ENCODE measurements at regions not wholly inside any gene's neighbourhood (a gene's known extent, or its start where the extent isn't known, plus 50 kb on each side); places are given as distances from the start of the nearest gene placed in this dataset.
A peak's percentile ranks its signal among the peaks of the same experiment; 100 is the strongest.

GRCh38 chr21:14762327-14762726 lies 216.2 kb upstream of the SAMSN1 start:
- no peak for TF ChIP-seq CTCF (IDR thresholded peaks at IDR 0.05; ENCODE audit: borderline replicate concordance, extremely low read depth, low read length, poor library complexity, severe bottlenecking)
- TF ChIP-seq EZH2 (IDR thresholded peaks at IDR 0.05; ENCODE audit: borderline replicate concordance, low read depth, low read length, severe bottlenecking) = no peak
- peak overlapping the region in 1 of 2 experiments; percentile 49; a peak in 1 of 4 replicates for H3K4me3 ChIP-seq (ENCODE audit: low read depth in 1 of 2, low read length in 2 of 2)

GRCh38 chr21:14759285-14759684 lies 213.2 kb upstream of the SAMSN1 start:
- no peak overlapping the region for H2AFZ ChIP-seq (ENCODE audit: low read depth, low read length)
- H3K79me2 ChIP-seq (ENCODE audit: insufficient read depth, low read length) = no peaks in the 10 kb centered on the region
- no peak overlapping the region for H3K27ac ChIP-seq (ENCODE audit: low read length)

More at GRCh38 chr21:14762327-14762726, 216.2 kb upstream of the SAMSN1 start:
- no peaks in the 10 kb centered on the region for H3K27me3 ChIP-seq (ENCODE audit: insufficient read depth, low read length, poor library complexity)
- peak overlapping the region; percentile 56 for H3K9ac ChIP-seq (ENCODE audit: low read depth, low read length)
- DNase-seq (no peak), ATAC-seq (ENCODE audit: insufficient read depth, low read depth) (no peak)
- H4K20me1 ChIP-seq (ENCODE audit: insufficient read depth, low read length) = no peaks in the 10 kb centered on the region
- peaks cover 31% of the 10 kb centered on the region for H3K4me1 ChIP-seq (ENCODE audit: insufficient read depth, low read length)
- no peaks in the 10 kb centered on the region for H3K79me2 ChIP-seq (ENCODE audit: insufficient read depth, low read length)
- peak overlapping the region; percentile 62 for H3K4me2 ChIP-seq (ENCODE audit: insufficient read depth, low read length)
- H3K36me3 ChIP-seq (ENCODE audit: insufficient read depth, low read length) = no peaks in the 10 kb centered on the region
- peak overlapping the region; percentile 83 for H2AFZ ChIP-seq (ENCODE audit: low read depth, low read length)
- peak overlapping the region; percentile 86 for H3K27ac ChIP-seq (ENCODE audit: low read length)
- no peaks in the 10 kb centered on the region for H3K9me3 ChIP-seq (ENCODE audit: insufficient read depth, low read length, severe bottlenecking)

DNA sequence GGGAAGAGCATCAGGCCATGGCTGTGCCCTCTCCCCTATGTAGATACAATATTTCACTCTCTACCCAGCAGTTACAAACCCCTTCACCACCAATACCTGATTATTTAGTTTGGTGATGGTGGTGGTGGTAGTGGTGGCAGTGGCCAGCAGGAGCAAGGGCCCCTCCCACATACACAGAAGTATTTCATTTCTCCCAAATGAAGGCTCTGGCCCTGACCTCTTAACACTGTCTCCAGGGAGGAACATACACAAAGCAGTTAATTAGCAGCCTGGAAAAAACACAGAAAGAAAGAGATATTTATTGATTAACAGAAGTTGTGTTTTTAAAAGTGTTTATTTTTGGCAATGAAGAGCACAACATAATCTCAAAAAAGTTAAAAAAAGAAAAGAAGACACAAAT lies 212.7 kb upstream of the SAMSN1 start:
- Histone ChIP-seq H3K9me3 (ENCODE audit: insufficient read depth, low read length, severe bottlenecking) (peaks cover 6% of the 10 kb centered on the region), H3K4me1 (ENCODE audit: insufficient read depth, low read length) (peaks cover 43% of the 10 kb centered on the region), H3K36me3 (ENCODE audit: insufficient read depth, low read length) (no peaks in the 10 kb centered on the region), H4K20me1 (ENCODE audit: insufficient read depth, low read length) (no peaks in the 10 kb centered on the region), H3K9ac (ENCODE audit: low read depth, low read length) (no peak overlapping the region), H3K79me2 (ENCODE audit: insufficient read depth, low read length) (no peaks in the 10 kb centered on the region), H3K27me3 (ENCODE audit: insufficient read depth, low read length, poor library complexity) (no peaks in the 10 kb centered on the region), H3K4me3 (ENCODE audit: low read depth in 1 of 2, low read length in 2 of 2) (no peak overlapping the region), H3K4me2 (ENCODE audit: insufficient read depth, low read length) (no peak overlapping the region), H3K27ac (ENCODE audit: low read length) (no peak overlapping the region), H2AFZ (ENCODE audit: low read depth, low read length) (no peak overlapping the region)
- no peak for DNase-seq
- no peak for ATAC-seq (ENCODE audit: insufficient read depth, low read depth)
- no peak for TF ChIP-seq EZH2 (IDR thresholded peaks at IDR 0.05; ENCODE audit: borderline replicate concordance, low read depth, low read length, severe bottlenecking)
- no peak for TF ChIP-seq CTCF (IDR thresholded peaks at IDR 0.05; ENCODE audit: borderline replicate concordance, extremely low read depth, low read length, poor library complexity, severe bottlenecking)

More at GRCh38 chr21:14759285-14759684, 213.2 kb upstream of the SAMSN1 start:
- no peak overlapping the region for H3K4me3 ChIP-seq (ENCODE audit: low read depth in 1 of 2, low read length in 2 of 2)
- peaks cover 42% of the 10 kb centered on the region for H3K4me1 ChIP-seq (ENCODE audit: insufficient read depth, low read length)
- no peak overlapping the region for H3K4me2 ChIP-seq (ENCODE audit: insufficient read depth, low read length)
- H4K20me1 ChIP-seq (ENCODE audit: insufficient read depth, low read length) = no peaks in the 10 kb centered on the region
- no peaks in the 10 kb centered on the region for H3K27me3 ChIP-seq (ENCODE audit: insufficient read depth, low read length, poor library complexity)
- H3K9me3 ChIP-seq (ENCODE audit: insufficient read depth, low read length, severe bottlenecking) = peaks cover 6% of the 10 kb centered on the region
- H3K36me3 ChIP-seq (ENCODE audit: insufficient read depth, low read length) = no peaks in the 10 kb centered on the region
- no peak for DNase-seq
- no peak for TF ChIP-seq EZH2 (IDR thresholded peaks at IDR 0.05; ENCODE audit: borderline replicate concordance, low read depth, low read length, severe bottlenecking)
- TF ChIP-seq CTCF (IDR thresholded peaks at IDR 0.05; ENCODE audit: borderline replicate concordance, extremely low read depth, low read length, poor library complexity, severe bottlenecking) = no peak
- no peak overlapping the region for H3K9ac ChIP-seq (ENCODE audit: low read depth, low read length)
- no peak for ATAC-seq (ENCODE audit: insufficient read depth, low read depth)
